ENCODE measurements at regions not wholly inside any gene's neighbourhood (a gene's known extent, or its start where the extent isn't known, plus 50 kb on each side); places are given as distances from the start of the nearest gene placed in this dataset.
A peak's percentile ranks its signal among the peaks of the same experiment; 100 is the strongest.

DNA sequence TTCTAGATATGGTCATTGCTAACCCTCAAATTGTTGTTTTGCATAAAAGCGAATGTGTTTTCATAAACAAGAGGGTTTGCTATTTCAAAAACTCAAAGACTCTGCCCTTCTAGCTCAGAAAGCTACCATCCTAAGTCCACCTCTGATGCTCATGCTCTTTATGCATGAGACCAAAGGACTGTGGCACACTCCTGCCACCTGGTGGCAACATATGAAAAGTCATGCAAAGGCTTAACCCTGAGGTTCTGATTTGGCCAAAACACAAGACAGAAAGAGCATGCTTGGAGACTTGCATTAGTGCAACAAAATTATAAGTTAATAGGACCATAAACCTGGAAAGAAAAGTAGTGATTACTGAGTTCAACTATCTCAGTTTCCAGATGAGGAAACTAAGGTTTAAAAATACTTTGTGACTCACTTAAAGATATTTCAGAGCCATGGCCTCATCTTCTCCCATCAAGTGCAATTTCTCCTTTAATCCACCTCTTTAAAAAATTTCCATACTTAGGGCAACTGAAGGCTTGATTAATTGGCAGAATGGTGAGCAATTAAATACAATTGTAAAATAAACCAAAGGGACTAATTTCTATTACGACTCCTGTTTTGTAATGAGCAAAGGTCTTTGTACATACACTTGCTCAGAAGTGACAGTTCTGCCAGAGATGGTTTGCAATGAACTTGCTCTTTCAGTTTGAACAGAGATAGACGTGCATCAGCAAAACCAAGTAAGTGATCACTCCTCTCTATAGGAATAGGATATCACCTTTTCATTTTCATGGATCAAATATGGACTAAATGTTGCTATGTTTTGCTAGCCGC lies 110.7 kb upstream of the RAD23B start:
- peak; percentile 86 for DNase-seq

DNA sequence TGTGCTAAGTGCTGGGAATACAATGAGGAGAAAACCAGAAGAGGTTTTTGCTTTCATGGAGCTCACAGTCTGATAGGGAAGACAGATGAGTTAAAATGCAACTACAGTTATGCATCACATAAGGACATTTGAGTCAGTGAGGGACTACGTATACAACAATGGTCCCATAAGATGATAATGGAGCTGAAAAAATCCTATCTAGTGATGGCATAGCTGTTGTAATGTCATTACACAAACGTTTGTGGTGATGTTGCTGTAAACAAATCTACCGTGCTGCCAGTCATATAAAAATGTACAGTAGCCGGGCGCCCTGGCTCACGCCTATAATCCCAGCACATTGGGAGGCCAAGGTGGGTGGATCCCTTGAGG lies 110.1 kb upstream of the RAD23B start:
- no peak for DNase-seq

DNA sequence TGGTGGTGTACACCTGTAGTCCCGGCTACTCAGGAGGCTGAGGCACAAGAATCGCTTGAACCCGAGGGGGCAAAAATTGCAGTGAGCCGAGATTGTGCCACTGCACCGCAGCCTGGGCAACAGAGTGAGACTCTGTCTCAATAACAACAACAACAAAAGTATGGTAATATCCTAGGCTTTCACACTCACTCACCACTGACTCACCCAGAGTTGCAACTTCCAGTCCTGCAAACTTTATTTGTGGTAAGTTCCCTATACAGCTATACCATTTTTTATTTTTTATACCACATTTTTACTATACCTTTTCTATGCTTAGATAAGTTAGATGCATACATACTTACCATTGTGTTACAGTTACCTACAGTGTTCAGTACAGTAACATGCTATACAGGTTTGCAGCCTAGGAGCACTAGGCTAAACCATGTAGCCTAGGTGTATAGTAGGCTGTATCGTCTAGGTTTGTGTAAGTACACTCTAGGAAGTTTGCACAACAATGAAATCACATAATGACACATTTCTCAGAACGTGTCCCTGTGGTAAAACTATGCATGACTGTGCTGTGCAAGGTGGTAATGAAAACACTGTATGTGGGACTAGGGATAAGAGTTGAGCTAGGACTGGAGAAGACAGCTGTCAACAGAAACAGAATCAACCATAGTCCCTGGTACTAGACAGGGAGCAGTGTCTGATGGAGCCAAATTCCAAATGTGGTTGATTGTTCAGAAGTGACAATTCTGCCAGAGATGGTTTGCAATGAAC lies 109.5 kb upstream of the RAD23B start:
- DNase-seq: no peak

DNA sequence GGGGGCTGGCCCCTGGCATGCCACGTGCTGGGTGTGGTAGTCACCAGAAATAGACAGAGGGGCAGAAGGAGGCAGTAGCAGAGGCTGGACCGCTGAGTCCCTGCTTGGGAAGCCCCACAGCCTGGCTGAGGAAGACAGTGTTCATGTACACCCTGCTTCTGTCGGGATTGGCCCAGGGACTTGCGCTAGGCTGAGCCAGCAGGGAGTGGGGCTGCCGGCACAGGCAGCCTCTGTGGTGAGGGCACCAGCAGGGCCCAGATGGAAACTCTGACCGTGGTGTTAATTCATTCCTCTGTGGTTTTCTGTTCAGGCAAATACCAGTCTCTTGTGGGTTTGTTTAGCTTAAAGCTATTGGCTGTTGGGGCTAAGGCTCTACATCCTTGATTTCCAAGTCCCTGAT lies 108.6 kb upstream of the RAD23B start:
- DNase-seq: no peak

DNA sequence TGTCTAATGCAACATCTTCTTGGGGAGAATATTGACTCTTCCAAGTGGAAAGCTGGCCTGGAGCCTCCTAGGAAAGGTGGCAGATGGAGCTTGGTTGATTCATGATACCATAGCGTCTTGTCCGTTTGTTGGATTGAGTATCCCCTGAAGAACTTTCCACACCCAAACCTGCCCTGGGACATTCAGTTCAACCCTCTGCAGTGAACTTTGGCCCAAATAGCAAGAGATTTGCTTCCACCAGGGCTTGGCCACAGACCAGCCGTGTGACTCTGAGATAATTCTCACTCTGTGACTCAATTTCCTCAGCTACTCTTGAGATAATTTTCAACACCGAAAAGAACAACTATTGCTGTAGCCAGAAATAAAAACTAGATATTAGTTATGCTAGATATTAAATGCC lies 108.0 kb upstream of the RAD23B start:
- DNase-seq: no peak

DNA sequence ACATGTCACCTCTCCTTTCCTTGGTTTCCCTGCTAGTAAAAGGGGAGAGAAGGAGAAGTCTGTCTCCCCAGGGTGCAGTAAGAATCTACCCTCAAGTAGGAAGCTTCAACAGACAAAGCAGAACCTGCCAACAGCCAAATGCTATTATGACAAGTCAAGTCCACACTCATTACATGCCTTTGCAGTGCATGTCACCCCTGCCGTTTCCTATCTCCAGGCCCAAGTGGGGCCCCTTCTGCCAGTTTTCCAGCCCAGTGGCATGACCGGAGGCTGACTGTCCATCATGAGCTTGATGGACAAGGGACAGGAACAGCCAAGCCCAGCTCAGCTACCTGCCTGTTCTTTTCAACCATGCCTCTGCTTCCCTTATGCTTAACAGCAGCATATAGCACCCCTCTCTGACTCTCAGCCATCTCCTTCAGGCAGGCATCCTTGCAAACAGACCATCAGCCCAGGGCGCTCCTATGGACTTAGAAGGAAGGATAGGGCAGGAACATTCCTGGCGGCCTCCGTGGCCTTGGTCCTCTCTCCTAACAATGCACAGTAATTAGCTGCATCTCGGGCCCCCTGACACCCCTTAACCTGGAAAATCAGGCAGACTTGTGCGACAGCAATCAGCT lies 107.2 kb upstream of the RAD23B start:
- DNase-seq: no peak

DNA sequence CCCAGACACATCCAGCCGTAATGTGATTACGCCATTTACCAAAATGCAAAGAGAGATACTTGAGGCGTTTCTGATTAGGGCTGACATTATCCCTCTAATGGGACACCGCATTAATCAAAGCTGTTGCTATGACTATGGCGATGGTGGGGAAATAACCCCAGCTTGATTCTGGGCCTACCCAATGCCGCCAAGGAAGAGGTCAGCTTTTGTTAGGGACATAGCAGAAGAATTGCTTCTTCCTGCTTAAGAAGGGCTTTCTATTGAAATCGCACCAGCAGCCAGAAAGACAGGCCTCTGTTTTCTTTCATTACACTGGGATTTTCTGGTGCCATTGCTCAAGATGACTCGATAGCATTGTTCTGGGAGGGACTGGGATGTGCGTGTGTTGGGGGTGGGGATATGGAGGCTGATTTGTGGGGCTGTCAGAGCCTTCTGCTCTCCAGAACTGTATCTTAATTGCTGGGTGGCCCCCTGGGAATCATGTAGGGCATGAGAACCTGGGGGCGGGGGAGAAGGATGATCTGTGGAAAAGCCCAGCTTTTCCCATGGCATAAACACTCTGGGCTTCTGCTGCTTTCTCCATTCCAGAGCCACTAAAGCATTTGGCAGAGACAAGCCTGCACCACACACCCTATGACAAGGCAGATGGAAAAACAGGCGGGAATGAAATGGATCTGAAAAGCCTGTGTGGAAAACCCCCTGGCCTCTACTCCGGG lies 106.5 kb upstream of the RAD23B start:
- DNase-seq: peak; percentile 61

DNA sequence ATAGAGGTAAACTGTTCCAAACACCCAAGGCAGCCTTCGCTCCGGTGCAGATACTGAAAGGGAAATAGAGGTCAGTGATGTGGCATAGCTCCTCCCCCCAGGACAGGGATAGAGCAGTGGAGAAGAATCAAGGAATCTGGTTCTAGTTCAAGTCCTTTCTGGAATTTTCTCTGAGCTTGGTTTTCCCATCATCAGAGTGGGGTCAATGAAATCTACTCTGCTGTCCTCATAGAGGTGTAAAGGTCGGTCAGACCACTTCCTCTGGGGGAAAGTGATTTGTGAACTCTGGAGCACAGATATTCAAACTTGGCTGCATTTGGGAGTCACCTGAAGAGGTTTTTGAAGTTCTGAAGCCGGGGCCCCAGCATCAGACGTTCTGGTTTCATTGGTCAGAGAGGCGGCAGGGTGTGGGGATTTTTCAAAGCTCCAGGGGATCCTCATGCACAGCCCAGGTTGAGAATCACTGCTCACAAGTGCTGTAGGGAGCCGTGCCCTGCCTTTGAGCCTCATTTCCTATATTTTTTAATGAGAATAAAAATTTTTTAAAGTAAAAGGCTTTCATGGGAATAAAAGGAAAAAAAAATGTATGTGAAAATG lies 105.7 kb upstream of the RAD23B start:
- no peak for DNase-seq

DNA sequence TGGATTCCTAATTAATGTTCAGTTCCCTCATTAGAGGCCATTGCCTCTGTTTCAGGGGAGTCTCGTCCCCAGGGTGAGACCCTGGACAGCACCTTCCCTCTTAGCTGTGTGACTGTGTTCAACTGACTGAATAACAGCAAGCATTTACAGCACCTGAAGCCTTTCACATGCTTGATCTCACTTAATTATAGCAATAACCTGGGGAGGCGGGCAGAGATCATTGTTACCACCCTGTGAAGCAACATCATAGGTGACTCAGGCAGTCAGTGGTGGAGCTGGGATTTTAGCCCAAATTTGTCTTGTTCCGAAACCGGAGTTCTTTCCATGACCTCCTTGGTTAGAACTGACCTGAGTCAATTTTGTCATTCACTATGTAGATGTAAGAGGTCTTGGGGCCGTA lies 105.2 kb upstream of the RAD23B start:
- DNase-seq: no peak

DNA sequence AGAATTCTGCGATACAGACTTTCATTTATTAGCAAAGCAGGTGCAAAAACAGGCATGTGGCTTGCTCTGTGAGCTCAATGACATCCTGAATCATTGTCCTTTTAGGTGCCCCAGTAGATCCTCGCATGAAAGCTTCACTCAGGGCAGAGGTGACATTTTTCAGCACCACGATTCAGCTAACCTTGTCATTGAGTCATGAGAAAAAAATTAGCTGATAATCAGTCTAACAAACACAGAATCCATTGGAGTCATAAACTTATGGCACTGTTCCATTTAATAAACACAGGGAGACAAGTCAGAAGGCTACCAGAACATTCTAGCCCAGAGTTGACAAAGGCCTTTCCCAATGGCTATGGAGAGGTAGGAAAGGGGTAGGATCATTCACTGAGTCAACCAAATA lies 104.8 kb upstream of the RAD23B start:
- no peak for DNase-seq

DNA sequence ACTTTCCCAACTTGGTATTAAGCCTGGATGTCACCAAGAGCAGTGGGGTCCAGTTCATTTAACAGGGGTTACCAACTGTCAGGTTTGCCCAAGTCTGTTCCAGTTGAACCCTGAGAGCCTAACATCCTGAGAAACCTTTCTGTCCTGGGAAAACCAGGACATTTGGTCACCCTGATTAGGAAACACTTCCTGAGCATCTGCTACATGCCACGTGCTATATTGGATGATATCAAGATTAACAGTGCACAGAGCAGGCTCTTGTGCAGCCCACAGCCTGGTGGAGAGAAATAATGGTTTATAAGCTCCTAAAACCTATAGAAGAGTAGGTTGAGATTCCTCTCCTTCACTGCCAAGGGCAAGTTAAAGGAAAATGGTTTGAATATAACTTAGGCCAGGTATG lies 102.9 kb upstream of the RAD23B start:
- no peak for DNase-seq

DNA sequence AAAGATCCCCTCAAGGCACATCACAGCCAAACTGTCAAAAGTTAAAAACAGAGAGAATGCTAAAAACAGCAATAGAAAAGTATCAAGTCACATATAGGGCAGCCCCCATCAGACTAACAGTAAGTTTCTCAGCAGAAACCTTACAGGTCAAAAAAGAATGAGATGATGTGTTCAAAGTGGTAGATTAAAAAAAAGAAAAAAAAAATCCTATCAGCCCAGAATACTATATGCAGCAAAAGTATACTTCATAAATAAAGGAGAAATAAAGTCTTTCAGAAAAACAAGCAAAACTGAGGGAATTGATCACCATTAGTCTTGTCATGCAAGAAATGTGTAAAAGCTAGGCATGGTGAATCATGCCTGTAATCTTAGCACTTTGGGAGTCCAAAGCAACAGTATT lies 99.9 kb upstream of the RAD23B start:
- DNase-seq: no peak

DNA sequence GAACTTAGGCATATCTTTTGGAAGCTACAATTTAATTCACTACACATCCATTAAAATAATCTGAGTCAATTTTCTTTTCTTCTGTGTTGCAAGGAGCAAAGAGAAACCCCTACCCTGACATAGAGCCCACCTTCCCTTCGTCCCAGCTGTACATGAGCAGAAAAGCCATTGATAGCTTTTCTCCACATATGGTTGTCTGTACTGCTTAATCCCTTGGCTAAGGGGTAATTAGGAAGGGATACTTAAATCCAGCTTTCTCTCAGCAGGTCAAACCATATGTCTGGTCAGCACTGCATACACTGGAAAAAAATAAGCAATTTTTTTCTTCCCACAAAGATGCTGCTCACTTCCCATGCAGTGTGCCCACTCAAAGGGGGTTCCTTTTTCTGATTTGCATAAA lies 94.7 kb upstream of the RAD23B start:
- no peak for DNase-seq

DNA sequence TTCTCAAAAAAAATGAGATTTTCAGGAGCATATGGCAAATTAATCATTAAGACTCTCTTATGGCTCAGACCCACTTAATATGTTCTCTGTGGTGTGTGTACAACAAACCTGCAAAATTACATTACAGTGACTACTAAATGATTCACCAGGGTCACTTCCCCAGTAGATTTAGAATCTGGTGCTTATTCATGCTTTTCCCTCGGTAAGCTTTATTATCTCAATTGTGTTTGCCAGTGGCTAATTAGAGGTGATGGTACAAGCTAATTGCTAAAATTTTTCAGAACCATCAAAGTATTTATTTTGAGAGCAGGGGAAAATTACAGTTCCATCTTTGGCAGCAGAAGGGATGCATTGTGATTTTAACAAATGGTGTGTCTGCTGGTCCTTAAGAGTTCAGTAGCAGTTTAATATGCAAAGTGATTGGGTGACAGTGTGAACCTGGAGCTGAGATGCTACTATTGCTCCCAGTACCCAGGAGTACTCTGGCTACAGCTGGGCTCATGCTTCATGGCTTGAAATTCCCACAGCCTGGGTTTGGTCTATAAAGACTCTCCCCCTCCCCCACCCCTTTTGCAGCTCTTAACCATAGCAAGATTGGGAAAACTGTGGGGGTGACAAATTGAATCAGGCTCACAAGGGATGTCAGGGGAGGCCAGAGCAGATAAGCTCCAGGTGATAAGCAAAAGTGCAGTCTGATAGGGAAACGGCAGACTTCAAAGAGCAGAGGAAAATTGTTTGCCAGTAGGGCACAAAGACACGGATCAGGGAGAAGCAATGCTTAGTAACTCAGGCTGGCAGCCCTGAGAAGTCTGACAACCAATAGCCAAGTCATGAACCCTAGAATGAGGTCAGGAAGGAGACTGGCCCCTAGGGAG lies 92.8 kb upstream of the RAD23B start:
- DNase-seq: no peak

DNA sequence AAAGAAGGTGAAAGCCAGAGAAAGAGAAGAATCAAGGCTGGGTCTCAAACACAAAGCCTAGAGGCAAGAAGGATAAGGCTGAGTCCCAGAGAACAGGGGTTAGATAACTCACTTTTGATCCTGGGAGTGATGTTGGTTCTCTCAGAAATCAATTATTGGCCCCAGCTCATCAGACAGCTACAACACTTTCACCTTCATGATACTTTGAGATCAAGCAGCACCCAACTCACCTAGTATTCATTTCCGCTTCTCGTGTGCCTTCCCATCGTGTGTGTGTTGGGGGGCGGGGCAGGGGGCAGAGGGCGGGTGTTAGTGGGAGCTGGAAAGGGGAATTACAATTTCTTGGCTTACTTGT lies 92.2 kb upstream of the RAD23B start:
- DNase-seq: no peak

DNA sequence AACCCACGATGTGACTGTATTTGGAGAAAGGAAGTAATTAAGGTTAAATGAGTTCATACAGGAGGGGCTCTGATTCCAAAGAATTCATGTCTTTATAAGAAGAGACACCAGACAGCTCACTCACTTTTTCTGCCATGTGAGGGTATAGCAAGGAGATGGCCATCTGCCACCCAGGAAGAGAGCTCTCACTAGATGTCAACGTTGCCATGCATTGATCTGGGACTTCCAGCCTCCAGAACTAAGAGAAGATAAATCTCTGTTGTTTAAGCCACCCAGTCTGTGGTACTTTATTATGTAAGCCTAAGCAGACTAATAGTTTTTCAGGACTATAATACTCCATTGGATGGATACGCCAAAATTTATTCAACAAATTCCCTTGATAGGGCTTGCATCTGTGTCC lies 89.8 kb upstream of the RAD23B start:
- no peak for DNase-seq

DNA sequence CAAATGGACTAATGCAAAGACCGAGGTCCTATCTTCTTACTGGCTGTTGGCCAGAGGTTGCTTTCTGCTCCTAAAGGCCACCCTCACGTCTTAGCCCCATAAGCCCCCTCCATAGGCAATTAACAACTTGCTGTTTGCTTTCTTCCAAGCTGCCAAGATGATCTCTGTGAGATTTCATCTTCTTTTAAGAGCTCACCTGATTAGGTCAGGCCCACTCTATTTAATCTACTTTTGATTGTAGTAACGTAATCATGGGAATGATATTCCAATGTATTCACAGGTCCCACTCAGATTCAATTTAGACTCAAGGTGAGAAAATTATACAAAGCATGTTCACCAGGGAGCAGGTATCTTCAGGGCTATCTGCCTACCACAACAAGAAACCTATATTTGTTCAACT lies 84.4 kb upstream of the RAD23B start:
- DNase-seq: no peak

DNA sequence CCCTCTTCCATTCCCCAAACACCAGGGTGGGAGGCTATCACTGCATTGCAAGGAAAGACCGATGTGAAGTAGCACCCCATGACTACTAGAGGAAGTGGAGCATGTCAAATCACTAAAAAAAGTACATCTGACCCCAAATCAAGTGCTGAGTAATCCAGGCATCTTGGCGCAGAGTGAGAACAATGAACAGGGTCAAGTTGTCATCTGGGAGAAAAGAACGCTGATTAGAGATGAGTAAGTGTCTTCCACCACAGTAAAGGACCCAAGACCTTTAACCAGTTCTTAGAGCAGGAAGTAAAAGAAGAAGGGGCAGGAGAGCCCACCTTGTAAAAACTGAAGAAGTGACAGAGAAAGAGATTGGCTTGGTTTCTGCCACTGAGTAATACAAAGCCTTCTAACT lies 75.0 kb upstream of the RAD23B start:
- DNase-seq: no peak

DNA sequence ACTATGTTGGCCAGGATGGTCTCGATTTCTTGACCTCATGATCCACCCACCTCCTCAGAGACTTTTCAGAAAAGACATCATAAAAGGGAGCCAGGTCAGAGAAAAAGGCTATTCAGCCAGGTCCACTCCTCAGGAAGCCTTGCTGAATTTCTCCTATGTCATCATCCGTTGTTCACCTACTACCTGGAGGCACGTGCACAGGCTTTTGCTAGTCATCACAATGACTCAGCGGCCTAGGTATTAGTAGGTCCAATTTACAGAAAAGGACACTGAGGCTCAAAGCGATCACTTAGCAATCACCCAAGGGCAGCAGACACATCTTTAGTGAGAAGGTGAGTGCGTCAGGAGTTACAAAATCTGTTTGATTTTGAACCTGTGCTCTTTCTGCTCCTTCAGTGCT lies 72.3 kb upstream of the RAD23B start:
- no peak for DNase-seq

DNA sequence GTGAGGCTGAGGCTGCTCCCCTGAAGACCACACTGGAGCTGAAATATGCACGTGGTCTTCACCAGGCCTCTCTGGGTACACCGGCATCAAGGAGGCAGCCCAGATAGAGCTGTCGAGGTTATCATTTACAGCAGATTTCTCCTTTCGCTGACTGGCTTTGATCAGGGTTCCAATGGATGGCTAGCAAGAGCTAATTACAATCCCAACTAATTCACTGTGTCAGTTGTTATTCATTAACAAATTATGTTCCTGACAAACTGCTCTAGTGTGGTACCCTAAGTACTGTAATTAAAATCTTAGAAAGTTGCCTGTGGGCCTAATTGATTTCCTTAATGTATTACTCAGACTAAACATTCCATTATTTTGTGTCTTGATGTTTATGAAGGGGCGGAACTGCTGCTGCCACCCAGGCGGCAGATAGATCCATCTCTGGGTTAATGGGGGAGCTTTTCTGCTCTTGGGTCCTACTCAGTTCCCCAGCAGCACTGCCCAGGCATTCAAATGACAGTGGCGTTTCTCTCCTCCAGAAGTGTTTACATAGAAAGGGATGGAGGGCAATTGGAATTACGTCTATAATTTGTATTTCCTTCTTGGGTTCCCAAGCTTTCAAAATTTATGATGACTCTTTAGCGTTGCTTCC lies 71.7 kb upstream of the RAD23B start:
- no peak for DNase-seq

DNA sequence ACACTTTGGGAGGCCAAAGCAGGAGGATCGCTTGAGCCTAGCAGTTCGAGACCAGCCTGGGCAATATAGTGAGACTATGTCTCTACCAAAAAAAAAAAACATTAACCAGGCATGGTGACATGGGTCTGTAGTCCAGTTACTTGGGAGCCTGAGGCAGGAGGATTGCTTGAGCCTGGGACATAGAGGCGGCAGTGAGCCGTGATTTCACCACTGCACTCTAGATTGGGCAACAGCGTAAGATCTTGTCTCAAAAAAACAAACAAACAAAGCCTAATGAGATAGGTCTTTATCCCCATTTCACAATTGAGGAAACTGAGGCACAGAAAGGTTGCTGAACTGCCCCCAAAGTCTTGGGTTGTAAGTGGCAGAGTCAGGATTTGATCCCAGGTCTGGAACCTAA lies 70.5 kb upstream of the RAD23B start:
- DNase-seq: no peak

DNA sequence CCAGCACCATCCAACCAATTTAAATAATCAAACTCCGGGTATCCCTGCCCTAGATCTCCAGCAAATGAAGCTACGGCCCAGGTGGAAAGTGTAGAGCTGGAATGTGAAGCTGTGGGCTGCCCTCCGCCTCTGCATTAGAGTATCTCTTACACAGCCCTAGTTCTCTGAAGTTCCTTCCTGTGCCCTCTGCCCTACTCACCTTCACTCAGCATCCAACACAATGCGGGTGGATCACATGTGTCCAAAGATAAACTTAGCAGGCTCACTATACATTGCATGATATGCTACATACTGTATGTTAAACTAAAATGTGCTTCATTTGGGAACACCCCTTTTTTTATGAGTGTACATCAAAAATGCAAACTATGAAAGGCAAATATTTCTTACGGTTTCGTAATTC lies 70.0 kb upstream of the RAD23B start:
- no peak for DNase-seq
